Right lung (tissue), 2 donors: ENCODE measurements at regions not wholly inside any gene's neighbourhood (a gene's known extent, or its start where the extent isn't known, plus 50 kb on each side); places are given as distances from the start of the nearest gene placed in this dataset.

ENCODE experiments used
- DNase-seq, 2 donors: peaks; one replicate each; pipeline ENCODE4 v3.0.0-alpha.2; 2013

DNA sequence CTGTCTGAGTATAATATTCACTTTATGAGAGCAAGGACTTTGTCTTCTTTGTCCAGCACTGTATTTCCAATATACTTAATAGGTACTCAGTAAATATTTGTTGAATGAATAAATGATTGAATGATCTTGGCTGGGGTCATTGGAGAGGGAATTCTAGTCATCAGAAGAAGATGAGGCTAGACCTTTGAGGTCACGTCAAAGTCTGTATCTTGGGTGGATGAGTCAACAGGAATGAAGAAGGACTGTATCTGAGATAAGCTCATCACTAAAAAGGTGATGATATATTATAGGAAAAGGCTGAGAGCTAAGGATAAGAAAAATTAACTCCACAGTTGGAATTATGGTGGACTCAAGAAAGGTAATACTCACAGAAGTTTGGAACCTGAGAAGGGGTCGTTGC lies 125.1 kb upstream of the MAGI3 start:
- DNase-seq: no peak

DNA sequence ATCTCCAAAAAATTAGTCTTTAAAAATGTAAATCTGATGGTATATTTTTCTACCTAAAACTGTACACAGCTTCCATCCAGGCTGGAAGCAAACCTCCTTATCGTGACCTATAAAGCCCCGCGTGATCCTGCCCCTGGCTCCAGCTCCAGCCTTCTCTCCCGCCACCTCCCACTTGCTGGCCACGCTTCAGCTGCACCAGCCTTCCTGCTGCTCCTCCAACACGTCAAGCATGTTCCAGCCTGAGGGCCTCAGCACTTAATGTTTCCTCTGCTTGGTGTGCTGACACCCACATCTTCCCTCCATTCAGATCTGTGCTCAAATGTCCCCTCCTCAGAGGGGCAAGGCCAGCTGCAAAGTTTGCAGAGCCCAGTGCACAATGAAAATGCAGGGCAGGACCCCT lies 123.5 kb upstream of the MAGI3 start:
- no peak for DNase-seq

DNA sequence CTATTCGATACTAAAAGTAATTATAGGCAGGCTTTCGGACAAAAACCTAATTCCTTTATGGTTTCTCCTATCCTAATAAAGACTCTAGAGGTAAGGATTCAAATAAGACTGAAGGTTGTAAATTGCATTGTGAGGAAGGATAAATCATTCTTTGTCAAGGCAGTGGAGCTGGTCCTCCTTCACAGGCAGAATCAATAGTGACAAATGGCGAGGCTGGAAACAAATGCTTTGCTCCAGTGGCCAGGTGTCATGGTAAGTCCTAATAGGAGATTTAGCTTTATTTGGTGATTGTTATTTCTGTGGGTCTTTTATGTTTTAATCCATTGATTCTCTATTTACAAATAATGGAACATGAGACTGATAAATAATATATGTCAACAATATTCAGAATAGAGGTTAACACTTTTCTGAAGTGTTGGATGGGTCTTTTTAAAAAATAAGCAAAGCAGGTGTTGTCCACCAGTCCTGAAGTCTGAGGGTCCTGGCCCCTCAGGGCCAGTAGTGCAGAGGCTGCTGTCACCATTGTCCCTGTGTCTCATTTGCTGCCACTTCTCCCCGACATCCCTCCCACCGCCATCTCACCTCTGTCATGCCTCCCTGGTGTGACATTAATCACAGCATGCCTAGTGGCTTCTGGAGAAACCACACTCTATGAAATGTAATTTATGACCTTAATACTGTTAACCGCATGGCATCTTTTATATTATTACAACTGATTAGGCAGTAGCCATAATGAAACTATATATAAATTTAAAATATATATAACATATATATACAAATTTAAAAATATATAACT lies 120.9 kb upstream of the MAGI3 start:
- no peak for DNase-seq

DNA sequence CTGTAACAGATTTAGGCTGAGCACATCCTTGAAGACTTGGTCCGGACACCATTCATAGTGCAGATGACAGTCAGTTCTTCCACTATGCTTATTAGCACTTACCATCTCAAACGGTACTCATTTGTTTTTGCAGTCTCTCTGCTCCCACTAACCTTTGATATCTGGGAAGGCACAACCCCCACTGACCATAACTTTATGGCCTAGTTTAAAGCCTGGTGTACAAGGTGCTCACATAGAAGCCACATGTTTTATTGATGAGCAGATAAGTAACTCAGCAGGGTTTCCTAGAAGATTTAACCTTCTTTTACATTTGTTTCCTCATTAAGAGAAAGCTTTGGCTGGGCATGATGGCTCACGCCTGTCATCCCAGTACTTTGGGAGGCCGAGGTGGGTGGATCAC lies 119.3 kb upstream of the MAGI3 start:
- DNase-seq: no peak

DNA sequence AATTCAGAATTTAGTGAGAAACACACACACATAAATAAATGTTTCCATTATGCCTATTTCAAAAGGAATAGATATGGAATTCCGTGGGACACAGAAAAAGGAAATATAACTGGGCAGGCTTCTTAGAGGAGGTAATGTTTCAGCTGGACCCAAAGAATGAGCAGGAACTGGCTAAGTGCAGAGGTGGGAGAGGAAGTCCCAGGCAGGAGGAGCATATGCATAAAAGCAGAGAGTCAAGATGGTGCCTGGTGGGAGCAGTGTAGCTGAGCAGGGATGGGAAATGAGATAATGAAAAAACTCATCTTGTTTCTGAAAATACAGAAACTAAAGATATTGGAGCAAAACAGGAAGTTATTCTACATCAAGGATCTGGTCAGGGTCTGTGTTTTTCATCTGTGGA lies 115.2 kb upstream of the MAGI3 start:
- DNase-seq: no peak

DNA sequence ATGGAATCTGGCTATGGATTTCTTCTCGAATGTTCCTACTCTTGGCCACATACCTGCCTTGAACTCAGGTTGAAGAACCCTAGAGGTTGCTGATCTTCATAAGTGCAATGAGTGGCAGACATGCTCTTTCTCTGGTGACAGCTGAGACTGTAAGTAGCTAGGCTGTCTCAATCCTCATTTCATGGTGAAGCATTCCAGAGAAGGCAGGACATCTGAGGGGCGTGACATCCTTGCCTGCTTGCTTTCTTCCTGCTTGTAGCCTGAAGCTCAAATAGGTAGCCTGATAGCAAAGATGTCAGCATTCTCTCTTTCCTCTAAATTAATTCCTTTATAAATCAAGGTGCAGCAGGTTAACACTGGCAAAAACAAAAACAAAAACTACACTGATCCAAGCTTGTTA lies 114.6 kb upstream of the MAGI3 start:
- DNase-seq: no peak

DNA sequence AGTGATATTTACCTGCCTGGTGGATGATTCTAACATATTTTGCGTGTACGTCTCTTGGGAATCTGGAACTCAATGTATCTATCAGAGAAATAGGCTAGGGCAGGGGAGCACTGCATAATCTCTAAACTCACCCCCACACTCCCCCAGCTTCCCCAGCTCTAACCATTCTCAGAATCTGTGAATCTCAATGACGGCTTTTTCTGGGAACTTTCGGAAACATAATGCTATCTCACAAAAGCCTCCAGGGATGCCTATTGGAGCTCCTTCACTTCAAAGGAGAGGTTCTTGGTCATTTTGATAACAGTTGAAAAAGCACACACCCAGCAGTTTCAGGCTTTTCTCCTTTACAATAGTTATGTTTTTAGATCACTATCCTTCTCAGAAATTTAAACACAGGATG lies 113.8 kb upstream of the MAGI3 start:
- no peak for DNase-seq

DNA sequence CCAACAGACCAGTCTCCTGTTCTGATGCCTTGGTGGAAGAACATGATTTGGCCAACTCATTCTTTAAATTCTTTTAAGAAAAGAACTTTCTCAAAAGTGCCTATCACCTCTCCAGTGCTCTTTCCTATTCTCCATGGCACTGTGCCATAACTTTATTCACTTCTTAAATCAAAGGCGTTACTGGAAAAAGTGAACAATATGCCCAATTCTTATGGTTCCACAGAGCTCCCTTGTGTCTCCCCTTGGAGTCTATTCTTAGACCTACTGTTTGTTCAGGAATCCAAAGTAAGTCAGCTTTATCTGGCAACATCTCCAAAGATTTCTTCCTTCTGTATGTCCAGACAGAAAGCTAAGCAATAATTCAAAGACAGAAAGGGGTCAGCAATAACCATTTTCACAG lies 111.9 kb upstream of the MAGI3 start:
- no peak for DNase-seq

DNA sequence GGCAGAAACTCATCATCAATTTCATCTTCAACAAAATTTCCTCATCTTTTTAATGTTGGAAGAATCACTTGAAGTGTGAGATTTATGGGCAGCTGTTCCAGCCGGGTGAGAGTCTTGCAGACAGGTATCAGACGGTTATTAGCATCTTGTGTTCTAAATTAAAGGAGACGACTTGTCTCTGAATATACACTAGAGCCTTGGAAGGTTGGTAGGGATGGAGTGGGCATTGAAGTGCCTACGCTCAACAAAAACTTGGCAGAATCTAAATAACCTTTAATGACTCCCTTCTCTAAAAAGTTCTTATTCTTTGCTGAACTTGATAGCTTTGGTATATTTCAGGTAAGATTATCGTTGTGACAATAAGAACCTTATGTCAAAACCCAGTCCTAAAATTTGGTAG lies 111.5 kb upstream of the MAGI3 start:
- no peak for DNase-seq

DNA sequence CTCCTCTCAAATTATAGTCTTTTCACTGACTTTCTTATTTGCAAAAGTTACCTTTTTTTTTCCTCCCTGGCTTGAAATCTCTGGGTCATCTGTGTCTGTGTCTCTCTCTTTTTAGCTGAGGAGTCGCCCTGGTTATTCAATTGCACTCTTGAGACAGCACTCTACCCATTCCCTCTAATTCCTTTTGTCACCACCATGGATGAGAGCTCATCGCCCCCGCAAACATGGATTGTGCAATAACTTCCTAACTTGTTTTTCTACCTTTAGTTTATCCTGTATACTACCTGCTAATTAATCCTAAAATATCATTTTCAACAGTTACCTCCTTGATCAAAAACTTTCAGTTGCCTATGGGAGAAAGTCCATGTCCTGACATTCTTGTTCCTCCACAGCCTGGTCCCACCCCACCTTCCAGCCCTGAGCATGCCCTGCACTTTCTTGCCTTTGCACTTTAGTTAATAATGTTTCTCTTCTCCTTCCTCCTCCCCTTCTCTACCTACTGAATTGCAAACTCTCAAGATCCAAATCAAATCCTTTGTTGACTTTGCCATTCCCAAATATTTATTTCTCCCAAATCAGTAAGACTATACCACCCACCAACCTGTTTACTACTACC lies 110.4 kb upstream of the MAGI3 start:
- no peak for DNase-seq

DNA sequence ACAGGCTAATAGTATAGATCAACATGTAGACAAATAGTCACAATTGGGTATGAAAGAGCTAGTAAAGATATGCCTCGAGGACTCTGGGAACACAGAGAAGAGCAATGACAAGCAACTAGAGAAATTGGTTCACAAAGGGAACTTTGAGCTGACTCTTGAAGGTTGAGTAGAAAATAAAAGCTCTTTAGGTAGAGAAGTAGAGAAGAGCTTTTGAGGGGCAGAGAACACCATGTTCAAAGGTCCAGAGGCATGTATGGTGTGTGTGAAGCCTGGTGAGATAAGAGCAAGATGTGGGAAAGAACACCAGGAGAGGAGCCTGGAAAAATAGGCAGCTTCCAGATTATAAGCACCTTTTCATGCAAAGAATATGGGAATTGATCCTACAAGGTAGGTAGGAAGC lies 109.7 kb upstream of the MAGI3 start:
- no peak for DNase-seq

DNA sequence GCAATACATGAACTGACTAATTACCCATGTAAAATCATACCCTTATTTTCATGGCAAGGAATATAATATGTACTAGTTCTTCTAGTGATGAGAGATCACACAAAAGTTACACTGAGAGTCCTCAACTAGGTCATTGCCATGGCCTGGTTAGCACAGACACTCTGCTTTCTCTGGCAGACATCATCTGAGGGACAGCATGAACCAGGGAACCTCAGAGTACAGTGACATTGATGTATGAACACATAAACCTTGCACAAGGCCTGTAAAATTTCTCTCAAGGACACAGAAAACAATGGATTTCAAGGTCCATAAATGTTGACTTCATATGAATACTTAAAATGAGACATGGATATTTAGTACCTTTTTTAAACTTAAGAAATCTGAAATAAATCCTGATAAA lies 108.8 kb upstream of the MAGI3 start:
- no peak for DNase-seq

DNA sequence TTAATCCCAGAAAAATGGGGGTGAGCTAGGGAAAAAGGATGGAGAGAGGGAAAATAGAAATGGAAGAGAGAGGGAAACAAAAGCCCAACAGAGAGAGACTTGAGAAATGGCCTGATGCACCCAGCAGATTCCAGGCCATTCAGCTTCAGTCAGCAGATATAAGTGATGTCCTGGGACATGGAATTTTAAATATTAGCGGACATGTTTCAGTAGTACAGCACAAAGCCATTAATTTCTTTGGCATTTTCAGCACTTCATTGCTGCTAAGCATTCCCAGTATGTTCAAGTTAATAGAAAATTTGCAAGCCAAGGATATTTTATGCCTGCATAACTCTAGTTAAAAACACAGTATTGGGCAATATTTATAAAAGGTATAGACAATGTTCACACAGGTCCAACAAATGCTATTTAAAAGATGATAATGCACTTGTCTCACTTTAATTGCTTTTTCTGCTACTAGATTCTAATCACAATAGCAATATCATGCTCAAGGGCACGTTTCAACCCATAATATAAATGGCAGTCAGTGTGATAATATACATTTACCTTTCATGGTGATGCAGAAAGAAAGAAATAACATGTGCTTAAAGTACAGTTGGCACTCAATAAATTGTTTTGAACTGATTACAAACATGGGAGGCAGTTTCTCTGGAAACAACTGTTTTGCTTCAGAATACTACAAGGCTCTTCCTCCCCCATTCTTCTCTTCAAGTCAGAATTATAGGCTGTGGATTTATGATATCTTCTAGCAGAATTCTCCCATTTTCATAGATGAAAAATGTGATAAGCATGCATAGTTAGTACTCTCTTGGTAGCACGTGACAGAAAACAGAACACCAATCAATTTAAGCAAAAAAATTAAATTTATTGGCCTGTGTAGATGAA lies 108.1 kb upstream of the MAGI3 start:
- no peak for DNase-seq

DNA sequence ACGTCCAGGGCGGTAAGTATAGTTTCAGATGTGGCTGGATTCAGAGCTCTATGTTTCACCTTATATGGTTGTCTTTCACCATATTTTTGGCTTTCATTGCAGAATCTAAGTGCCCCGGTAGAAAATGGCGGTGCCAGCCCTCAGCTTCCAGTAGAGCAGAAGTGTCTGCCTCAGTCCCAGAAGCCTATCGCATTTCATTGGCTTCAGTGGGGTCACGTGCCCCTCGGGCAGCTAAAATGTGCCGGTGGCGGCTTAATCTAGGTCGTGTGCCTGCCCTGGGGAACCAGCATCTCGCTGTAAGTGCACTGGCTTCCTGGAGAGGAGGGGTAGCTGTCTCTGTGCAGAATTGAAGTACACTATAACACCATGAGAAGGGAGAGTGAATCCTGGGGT lies 107.4 kb upstream of the MAGI3 start:
- no peak for DNase-seq

DNA sequence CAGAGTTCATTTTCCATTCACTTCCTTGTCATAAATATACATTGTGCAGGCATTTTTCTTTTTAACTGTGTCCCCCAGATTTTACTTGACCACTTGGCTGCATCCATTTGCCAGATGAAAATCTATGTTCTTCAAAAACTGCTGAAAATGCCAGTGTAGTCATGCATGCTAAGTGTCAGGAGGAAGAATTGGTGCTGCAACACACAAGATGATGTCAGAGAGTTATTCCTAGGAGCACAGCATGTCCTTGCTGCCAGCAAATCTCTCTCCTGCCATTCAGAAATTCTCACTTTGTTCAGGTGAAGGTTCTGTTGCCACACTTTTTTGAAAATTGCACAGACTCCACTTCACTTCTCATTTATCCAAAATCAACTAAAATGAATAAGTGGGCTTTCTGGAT lies 106.4 kb upstream of the MAGI3 start:
- DNase-seq: no peak

DNA sequence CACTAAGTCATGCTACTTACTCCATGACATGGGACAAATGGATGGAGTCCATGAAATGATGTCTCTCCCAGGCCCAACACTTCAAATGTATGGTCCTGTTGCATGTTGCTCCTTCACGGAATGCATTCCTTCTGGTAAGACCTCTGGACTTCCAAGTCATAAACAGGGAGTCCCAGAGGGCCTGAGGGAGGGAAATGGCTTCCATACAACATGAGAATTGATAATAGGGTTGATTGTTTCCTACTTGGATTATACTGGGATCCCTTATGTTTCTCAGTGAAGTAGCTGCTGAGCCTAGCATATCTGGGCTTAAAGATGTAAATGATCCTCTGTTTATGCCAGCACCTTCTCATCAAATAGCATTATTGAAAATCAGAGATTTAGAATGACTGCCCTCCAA lies 104.2 kb upstream of the MAGI3 start:
- no peak for DNase-seq

DNA sequence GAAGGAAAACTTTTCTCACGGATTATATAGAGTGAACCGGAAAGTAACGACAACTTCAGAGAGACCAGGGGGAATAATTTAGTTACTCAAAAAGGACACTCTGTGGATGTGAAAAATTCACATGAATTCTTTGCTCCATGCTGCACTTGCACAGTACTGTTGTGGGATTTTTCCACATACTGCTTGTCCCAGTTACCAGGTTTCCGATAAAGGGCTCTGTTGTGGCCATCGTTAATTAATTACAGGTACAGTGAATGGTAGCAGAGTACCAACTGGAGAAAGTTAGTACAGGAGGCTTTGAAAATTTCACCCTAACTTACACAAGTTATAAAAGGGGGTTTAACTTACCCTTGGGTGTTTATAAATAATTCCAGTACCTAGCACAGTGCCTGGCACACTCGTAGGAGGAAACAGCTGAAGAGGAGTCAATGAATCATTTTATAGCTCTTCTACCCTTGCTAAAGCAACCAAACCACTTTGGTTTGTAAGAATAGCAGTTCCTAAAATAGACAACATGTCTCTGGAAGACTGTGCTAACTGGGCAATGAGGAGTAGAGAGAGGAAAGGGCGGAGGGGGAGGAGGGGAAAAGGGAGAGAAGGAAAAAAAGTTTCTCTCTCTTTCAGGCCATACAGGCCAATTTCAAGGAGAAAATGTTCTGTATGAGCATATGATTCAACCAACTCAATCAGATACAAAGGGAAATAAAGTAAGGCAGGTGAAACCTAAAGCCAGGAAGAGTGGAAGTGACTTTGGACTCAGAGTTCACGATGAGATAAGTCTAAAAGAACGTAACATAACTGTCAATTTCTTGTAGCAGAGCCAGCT lies 98.3 kb upstream of the MAGI3 start:
- DNase-seq: no peak

DNA sequence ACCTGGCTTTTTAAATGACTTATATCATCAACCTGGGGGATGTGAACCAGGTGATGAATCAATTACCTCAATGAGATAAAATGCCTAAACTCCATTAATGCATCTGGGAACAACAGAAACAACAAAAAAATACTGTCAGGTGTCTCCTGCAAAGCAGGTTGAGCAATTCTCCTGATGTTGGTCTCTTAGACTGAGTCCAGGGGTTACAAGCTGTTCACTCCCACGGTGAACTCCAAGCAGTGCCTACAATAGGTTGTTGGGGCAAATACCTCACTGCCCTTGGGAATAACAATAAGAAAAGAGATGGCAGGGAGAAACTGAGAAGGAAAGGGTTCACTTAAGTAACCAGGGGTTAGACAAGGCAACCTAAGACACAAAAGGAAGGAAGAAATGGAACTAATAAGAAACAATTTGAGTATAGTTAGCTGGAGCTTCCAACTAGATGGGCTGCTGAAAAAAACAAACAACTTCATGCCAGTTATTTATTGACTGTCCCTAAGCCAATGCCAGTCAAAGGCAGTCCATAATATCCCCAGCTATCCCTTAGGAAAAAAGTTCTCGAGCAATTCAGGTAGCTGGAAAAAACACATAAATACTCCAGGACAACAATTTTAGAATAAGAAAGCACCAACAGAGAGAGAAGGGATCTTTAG lies 97.6 kb upstream of the MAGI3 start:
- DNase-seq: no peak

DNA sequence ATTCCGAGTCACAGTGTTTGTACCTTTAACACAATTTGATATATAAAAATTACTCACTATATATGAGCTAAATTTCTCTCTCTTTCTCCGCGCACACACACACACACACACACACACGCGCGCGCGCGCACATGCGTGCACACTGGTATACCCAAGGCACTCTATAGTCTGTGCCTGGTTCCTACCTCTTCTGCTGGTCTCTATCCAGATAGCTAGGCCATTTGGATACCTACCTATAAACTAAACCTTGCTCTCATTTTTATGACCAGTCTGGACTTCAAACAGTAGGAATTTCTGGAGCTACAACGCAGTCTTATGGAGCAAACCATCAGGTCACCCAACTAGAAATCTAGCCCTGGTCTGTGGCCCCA lies 97.1 kb upstream of the MAGI3 start:
- DNase-seq: no peak

DNA sequence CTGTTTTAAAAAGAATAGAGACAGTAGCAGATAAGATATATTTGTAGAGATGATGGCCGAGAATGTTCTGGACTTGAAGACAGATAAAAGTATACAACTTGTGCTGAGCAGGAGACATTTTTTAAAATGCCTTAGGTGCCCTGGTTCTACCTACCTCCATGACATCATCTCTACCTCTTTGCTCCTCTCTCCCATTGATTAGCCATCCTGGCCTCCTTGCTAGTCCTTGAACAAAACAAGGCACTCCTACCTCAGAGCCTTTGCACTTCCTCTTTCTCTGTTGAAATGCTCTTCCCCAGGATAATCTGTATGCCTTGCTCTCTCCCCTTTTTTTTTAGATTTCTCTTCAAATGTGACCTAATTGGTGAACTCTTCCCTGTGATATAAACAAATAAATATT lies 92.6 kb upstream of the MAGI3 start:
- no peak for DNase-seq

DNA sequence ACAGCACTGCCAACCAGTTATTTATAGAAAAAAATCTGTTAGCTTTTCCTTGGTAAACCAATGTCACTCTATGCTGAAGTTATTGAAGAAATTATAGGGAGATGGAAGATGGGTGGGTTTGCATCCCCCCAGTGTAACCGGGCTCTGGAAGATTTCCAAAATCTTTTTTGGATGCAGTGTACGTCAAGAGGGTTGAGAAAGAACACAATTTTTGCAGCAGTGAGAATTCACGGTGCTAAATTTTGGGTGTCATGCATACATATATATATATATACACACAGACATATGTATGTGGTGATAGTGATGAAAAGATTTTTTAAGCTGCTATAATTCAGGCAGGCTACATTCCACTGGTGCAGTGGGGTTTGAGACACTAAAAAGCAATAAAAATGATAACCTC lies 91.4 kb upstream of the MAGI3 start:
- DNase-seq: no peak

DNA sequence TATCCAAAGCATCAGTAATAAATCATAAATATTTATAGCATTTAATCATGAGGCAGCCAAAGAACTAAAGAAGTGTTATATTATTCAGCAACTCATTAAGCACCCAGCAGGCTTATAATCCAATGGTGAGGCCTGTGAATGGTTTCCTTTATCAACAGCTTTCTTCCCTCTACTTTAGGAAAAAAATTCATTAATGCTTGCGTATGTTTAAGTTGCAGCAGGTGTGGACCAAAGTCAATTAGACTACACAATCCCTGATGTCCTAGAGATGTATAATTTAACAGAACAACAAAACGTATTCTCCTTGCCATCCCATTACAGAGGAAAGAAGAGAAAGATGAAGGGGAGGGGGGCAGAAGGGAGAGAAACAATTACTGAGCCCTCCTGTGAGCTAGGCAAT lies 87.7 kb upstream of the MAGI3 start:
- DNase-seq: no peak
